NCI-H69 (cell line): ENCODE measurements at regions not wholly inside any gene's neighbourhood (a gene's known extent, or its start where the extent isn't known, plus 50 kb on each side); places are given as distances from the start of the nearest gene placed in this dataset.
"Not testable (repeated sequence)": the region's sequence is repeated elsewhere in the genome, so short reads cannot be mapped to it uniquely, and the experiment has no call there.

Source experiments
- DNase-seq: peaks from one replicate; lab custom pipeline; 2025; lab: John Stamatoyannopoulos, UW

DNA sequence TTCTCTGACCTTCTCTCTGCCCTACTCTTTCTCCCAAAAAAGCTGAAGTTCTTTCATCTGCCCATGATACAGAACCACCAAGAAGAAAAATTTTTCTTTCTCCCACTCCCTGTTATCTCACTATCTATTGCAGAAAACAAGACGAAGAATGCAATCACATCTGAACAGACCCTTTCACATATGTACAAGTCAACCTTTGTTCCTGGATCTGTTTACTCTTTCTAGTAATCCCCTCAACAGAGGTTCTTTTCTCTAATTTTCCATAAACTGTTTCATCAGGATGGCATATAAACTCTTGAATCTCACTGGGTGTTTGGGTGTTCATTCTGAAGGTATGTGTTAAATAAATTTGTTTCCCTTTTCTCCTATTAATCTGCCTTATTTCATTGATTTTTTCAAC is 1262.7 kb upstream of the NRXN1 start:
- DNase-seq = no peak

DNA sequence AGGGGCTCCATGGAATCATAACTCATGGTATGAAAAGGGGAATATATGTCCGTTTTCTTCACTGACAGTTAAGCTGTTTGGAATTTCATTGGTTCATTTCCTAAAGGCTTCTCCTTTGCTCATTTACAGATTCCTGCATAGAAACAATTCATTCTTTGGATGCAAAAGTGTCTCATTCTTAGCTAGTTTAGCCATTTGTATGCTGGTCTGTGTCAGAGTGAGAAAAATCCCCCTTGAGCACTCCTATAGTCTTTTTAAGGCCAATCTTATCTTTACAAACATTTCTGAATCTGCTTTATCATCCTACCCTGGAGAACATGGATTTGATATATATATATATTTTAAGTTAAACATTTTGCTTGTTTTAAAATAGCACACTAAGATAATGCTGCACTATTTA is 1260.9 kb upstream of the NRXN1 start:
- no peak for DNase-seq

DNA sequence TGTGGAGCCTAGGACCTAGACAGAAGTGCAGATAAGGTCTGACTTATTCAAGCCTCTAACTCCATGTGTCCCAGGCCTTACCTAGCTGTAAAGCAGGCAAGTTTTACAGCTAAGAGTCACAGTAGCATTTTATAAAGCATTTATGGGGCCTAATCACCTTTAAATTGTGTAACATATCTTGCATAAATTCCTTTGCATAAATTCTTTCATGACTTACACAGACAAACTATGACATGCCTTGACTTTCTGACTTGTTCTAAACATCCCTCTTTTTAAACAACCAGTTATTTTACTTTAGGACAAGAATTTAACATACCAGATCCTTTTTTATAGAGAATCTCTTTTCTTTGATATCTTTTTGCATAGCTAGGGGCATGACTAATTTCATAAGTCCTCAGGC is 1257.8 kb upstream of the NRXN1 start:
- DNase-seq = no peak

DNA sequence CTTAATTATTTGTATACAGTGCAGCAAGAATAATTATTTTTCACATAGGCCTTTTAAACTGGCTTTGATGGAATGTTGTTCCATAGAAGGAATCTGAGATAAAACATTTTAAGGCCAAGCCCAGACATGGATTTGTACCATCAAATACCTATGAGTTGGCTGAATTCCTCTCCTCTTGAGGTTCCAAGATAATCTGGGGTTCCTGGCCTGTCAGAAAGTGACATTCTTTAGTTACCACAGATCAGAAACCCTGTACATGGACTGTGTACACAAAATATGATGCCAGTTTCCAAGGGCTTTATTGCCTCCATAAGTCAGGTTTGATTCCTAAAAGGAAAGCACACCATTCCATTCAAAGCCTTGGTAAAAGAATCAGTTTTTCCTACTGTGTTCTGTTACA is 1256.7 kb upstream of the NRXN1 start:
- no peak for DNase-seq

DNA sequence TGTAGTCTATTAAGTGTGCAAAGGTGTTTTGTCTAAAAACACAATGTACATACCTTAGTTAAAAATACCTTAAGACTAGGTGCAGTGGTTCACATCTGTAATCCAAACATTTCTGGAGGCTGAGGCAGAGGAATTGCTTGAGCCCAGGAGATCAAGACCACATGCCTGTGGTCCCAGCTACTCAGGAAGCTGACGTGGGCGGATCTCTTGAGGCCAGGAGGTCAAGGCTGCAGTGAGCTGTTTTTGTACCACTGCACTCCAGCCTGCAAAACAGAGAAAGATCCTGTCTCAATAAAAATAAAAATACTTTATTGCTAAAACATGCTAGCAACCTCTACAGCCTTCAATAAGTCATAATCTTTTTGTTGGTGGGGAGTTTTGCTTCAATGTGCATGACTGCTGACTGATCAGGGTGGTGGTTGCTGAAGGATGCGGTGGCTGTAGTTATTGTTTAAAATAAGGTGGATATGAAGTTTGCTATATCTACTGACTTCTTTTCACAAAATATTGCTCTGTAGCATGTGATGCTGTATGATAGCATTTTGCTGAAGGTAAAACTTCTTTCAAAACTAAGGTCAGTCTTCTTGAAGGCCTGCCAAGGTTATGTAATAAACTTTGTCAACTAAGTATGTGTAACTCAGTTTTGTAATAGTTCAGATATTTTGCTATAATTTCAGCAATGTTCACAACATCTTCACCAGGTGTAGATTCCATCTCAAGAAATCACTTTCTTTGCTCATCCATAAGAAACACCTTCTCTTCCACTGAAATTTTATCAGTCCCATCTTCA is 1238.0 kb upstream of the NRXN1 start:
- no peak for DNase-seq

DNA sequence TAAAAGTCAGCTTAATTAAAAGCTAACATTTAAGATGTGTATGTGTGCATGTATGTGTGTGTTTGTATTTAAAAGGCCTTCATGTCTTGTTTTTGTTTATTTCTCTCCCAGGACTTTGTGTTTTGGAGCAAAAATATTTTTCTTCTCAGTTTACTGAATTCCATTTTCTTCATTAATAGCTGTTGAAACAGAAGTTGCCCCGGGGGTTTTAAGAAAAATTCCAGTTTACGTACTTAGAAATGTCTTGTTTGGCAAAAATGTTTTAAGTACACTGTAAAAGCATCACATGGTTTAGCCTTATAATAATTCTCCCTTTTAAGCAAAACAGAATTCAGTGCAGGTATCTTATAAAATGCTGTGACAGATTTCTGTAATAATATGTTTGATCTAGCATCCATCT is 1233.0 kb upstream of the NRXN1 start:
- DNase-seq = no peak

DNA sequence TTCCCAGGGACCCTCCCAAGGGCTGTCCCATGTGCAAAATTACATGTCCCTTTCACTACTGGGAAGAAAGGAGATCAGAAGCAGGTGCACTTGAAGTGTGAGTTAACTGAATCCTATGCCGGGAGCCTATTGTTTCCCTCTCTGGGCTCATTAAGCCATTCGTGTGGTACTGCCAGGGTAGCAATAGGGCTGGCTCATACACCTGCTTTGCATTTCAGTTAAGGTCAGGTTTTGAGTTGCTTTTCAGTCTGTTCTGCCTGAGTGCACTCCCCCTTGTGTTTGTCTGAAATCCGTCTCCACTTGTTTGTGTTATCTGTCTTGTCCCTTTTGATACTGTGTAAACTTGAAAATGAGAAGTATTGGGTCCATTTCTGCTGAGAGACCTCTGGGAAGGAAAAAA is 1232.6 kb upstream of the NRXN1 start:
- DNase-seq = peak; percentile 80

DNA sequence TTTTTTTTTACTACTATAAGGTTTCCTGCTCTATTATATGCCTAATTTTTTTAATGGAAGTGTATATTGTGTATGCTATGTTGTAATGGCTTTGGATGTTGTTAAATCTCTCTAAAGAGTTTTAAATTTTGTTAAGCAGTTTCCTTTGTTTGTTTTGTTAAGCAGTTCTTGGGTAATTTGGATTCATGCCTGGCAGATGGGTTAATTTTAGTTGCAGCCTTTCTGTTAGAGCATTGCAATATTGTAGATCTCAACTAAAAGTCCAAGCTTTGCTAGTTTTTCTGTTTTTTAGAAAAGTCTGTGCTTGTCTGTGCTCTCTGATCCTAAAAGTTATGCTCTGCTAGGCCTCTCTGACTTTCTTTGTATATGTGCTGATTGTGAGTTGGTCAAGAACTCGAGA is 1229.0 kb upstream of the NRXN1 start:
- peak; percentile 2 for DNase-seq

DNA sequence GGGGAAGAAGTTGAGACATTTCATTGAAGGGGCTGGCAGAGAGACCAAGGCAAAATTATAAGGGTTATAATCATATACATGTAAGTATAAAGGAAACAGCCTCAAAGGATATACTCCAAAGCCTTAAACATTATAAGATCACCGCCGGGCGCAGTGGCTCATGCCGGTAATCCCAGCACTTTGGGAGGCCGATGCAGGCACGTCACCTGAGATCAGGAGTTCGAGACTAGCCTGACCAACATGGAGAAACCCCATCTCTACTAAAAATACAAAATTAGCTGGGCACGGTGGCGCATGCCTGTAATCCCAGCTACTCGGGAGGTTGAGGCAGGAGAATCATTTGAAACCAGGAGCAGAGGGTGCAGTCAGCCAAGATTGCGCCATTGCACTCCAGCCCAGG is 1227.0 kb upstream of the NRXN1 start:
- not testable (repeated sequence) for DNase-seq

DNA sequence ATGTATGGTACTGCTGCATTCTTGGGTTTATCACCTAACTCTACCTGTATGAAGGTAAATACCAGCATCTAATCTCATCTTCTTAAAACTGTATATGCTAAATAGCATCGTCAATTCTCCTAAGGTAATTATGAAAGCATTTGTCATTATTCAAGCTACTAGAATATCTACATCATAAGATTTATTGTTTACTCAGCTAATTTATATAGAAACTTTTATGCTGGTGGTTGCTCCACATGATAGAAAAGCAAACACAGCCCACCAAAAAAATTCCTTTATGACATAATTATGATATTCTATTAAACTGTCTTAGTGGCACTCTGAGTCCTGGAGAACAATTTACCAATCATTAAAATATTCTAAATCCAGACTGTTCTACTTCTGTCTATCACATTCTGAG is 1226.1 kb upstream of the NRXN1 start:
- no peak for DNase-seq

DNA sequence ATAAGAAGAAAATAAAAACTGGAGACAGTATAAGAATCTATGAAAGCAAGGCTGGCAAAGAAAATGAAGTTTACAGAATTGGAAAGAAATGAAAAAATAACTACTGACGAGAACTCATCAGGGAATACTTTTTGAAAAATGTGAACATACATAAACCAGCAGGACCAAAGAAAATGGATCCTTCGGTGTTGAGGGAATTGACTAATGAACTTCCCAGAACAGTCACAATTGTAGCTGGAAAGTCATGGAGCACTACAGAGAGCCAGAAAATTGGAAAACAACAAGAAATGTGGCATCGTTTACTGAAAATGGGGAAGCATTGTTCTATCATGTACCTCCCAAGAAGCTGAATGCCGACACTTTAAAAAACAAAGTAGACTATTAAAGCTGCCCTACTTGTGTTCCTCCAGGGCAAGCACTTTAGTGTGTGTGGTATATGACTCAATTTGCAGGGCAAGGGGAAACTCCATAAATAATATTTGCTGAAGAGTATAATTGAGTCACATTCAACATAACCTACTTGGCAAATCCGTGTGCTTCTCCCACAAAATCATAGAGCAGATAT is 1221.6 kb upstream of the NRXN1 start:
- no peak for DNase-seq

DNA sequence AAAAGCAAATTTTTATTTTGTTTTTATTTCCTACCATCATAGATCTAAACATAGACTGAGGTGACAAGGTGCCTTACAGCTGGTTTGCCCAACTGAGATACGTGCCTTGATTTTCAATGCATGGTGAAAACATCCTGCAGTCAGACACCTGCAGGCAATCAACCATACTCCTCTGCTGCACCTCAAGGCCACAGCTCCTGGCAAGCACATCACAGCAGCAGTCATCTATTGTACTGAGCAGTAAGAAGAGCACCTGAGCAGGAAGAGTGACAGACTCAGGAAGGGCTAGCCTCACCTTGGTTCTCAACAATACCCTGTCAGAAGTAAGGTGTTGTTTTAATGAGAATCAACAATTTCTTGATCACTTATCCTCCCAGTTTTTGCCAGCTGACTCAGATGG is 1206.8 kb upstream of the NRXN1 start:
- peak; percentile 49 for DNase-seq

DNA sequence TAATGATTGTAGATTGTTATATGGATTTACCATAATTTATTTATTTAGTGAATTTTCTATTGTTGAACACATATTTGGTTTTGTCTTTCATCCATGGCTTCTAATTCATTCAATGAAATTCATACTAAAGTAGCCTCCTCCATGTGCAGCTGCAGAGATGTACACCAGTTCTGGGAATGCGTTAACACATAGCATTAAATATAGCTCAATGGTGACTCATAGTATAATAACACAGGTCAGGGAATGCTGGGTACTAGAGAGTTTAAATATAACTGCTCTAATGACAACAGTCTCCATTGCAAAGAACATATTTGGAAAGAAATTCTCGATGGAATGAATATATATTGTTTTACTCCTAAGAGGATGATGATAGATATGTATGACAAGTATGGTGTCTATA is 1190.2 kb upstream of the NRXN1 start:
- peak; percentile 11 for DNase-seq

DNA sequence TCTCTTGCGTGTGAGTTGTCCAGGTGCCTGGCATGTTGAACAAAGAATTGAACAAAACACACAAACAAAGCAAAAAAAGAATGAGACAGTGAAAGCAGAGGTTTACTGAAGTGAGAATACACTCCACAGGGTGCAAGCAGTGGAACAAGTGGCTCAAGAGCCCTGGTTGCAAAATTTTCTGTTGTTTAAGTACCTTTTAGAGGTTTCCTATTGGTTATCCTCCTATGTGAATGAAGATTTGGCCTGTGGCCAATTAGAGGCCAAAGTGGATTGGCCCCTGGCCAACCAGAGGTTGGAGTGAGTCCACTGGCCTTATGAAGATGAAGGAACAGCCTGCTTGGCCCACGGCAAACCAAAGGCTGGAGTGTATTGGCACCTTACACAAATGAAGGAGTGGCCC is 1188.5 kb upstream of the NRXN1 start:
- peak; percentile 84 for DNase-seq

DNA sequence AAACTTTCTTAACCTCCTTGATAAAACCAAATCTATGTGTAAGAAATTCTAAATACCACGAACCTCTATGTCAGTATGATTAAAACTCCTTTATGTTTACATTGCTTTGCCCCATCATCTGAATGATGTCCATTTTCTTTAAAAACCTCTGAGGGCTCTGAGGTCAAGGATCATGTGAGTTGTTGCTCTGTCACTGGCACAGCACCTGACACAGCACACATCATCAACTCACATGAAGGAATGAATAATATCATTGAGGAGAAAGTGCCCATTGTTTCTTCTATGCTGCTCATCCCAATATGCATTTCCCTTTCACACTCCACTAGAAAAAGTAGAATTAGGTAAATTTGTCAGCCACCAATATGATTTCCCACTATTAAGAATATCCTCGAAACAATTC is 1178.7 kb upstream of the NRXN1 start:
- no peak for DNase-seq

DNA sequence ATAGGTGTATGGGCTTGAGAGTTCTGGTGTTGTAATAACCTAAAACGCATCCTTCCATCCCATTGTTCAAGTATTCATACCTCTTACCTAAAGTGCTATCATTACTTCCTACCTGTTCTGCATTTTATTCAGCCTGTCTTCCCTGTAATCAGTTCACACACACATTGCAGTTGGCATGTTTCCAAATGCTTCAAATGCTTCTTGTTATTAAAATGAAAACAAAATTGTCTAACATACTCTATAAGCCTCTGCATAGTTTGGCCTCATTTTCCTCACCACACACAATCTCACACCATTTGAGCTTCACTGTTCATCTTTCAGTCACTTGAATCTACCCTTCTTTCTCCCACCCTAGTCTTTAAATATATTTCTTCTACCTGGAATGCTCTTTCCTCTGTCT is 1178.2 kb upstream of the NRXN1 start:
- DNase-seq = no peak

DNA sequence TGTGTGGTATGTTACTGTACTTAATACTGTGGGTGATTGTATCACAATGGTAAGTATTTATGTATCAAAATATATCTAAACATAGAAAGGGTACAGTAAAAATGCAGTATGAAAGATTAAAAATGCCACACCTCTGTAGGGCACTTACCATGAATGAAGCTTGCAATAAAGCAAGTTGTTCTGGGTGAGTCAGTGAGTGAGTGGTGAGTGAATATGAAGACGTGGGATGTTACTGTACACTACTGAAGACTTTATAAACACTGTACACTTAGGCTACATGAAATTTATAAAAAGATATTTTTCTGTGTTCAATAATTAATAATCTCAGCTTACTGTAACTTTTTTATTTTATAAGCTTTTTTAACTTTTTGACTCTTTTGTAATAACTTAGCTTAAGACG is 1162.4 kb upstream of the NRXN1 start:
- DNase-seq = no peak

DNA sequence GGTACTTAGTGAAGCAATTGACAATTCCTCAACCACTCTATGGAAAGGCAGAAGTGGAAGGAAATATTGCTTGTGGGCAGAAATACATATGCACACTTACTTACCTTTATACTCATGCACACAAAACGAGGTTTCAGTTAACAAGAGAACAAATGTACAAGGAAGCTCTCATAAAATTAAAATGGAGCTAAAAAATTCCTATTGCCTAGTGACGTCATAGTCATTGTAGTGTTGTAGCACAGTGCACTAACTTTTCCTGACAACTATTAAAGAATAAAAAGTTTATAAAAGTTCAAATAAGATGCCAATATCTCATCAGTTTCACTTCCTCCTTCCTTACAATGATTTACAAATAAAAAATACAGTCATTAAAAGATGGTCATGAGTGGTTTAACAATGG is 1161.9 kb upstream of the NRXN1 start:
- no peak for DNase-seq

DNA sequence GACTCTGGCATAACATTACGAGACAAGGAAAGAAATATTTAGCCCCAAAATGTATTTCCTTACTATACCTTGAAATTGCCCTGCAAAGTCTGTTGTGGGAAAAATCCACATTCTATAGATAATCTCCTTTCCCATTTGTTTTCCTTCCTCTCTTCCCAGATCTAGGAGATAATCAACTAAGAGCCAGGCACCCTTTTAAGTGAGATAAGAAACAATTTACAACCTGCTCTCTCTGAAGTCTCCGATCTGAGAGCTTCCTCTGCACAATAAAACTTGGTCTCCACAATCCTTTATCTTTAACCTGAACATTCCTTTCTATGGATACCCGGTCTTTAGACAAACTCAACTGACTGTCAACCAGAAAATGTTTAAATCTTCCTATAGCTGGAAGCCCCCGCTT is 1160.7 kb upstream of the NRXN1 start:
- no peak for DNase-seq

DNA sequence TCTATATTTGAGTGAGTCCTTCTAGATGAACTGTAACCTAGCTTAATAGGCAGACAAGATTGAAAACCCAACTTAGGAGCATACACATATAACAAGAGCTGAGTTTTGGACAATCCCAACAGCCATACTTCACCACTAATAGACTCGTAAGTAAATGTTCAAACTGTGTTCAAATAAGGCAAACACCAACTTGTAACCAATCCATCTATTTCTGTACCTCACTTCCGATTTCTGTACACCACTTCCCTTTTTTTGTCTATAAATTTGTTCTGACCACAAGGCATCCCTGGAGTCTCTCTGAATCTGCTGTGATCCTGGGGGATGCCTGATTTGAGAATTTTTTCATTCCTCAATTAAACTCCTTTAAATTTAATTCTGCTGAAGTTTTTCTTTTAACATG is 1149.1 kb upstream of the NRXN1 start:
- no peak for DNase-seq

DNA sequence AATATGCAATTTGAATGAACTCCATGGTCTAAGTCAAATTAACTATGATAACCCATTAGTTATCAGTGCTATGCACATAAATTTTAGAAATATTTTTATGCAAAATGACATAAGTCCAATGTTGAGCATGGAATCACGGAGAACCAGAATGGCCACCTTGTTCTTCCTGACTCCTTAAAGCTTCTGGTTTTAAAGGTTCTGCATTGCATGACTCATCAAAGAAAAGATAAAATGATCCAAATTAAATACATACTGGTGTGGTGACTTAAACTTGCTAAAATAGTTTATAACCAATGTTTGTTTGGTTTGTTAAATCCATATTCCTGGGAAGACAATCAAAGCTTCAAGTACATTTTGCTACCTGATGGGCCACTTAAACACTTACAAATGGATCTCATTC is 1146.9 kb upstream of the NRXN1 start:
- DNase-seq = no peak

DNA sequence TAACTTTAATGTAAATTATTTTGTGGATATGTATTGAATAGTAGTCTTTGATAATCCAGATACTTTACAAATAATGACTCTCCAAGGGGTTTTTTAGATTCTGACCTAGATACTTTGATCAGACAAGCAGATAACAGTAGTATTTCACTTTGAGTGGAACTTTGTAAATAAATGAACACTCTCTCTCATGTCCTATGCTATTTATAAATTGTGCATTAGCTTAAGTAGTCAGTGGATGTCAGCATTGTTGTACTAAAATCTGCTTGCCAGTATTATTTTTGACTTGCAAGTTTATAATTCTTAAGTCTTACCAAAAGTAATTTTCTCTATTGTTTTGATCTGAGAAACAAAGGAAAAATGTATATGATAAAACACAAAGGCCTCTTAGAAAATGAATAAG is 1113.1 kb upstream of the NRXN1 start:
- no peak for DNase-seq

DNA sequence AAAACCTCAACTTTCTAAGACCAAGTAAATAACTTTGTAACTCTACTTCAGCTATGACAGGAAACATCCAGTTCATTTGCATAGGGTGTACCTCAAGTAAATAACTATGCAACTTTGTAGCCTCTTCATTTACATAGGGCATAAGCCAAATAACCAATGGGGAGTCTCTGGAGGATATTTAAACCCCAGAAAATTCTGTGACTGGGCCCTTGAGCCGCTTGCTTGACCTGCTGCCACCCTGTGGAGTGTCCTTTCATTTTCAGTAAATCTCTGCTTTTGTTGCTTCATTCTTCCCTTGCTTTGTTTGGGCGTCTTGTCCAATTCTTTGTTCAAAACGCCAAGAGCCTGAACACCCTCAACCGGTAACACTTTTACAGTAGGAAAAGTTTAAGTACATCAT is 1112.7 kb upstream of the NRXN1 start:
- no peak for DNase-seq

DNA sequence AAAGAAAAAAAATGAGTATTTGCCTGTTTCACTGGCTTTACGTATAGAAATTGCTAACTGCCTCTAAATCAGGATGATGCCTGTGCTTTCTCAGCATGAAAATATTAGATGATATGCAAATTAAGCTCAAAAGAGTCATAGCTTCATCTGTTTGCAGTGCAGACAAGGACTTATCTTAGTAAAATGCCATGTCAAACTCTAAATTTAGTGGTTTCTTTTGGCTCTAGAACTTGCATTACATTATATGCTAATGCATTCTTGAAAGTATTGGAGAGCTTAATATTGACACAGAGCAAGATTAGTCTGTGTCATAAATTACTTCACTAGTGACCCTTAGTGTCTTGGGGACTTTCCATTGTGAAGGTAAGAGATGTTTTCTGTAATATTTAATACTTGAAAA is 1109.1 kb upstream of the NRXN1 start:
- DNase-seq = no peak
